ENCODE measurements at regions not wholly inside any gene's neighbourhood (a gene's known extent, or its start where the extent isn't known, plus 50 kb on each side); places are given as distances from the start of the nearest gene placed in this dataset.
"Not testable (repeated sequence)": the region's sequence is repeated elsewhere in the genome, so short reads cannot be mapped to it uniquely, and the experiment has no call there.

DNA sequence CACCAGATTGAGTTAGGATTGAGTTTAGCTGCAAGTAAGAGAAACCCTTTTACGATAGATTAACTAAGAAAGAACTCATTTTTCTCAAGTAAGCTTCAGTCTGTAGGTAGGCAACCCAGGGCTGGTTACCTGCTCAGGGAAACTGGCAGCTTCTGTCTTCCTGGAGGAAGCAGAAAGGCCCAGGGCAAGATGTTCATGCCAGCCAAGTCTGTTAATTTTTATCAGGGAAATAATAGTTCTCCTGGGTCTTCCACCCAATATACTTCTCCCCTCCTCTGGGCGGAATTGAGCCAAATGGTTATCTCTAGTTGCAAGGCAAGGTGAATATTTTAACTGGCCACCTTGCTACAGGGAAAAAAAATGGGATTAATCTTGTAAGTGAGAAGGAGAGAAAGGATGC, 98.2 kb downstream of the UTRN start:
- no peaks in the 10 kb centered on the region for H3K27me3 ChIP-seq (ENCODE audit: control insufficient read depth in 4 of 4, insufficient read depth in 4 of 4, low read length in 3 of 4)
- 98% methylated on average over 2 of the region's 2 CpGs for WGBS
- H3K27ac ChIP-seq (ENCODE audit: low read depth in 1 of 2, low read length in 2 of 2) = no peak overlapping the region
- TF ChIP-seq, protein P1, sequence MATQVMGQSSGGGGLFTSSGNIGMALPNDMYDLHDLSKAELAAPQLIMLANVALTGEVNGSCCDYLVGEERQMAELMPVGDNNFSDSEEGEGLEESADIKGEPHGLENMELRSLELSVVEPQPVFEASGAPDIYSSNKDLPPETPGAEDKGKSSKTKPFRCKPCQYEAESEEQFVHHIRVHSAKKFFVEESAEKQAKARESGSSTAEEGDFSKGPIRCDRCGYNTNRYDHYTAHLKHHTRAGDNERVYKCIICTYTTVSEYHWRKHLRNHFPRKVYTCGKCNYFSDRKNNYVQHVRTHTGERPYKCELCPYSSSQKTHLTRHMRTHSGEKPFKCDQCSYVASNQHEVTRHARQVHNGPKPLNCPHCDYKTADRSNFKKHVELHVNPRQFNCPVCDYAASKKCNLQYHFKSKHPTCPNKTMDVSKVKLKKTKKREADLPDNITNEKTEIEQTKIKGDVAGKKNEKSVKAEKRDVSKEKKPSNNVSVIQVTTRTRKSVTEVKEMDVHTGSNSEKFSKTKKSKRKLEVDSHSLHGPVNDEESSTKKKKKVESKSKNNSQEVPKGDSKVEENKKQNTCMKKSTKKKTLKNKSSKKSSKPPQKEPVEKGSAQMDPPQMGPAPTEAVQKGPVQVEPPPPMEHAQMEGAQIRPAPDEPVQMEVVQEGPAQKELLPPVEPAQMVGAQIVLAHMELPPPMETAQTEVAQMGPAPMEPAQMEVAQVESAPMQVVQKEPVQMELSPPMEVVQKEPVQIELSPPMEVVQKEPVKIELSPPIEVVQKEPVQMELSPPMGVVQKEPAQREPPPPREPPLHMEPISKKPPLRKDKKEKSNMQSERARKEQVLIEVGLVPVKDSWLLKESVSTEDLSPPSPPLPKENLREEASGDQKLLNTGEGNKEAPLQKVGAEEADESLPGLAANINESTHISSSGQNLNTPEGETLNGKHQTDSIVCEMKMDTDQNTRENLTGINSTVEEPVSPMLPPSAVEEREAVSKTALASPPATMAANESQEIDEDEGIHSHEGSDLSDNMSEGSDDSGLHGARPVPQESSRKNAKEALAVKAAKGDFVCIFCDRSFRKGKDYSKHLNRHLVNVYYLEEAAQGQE (IDR thresholded peaks at IDR 0.05) = no peak
- no peak for TF ChIP-seq NR2F2 (IDR thresholded peaks at IDR 0.05)
- TF ChIP-seq YY1 (IDR thresholded peaks at IDR 0.05) = no peak
- TF ChIP-seq HNF4A (conservative IDR thresholded peaks at IDR 0.05) = no peak
- TF ChIP-seq FOXA2 (IDR thresholded peaks at IDR 0.05) = no peak
- no peak for TF ChIP-seq GABPA (IDR thresholded peaks at IDR 0.05 in 1 of 2, conservative IDR thresholded peaks at IDR 0.05 in 1 of 2)
- no peak for TF ChIP-seq SP1 (IDR thresholded peaks at IDR 0.05)
- no peak for TF ChIP-seq RAD21 (IDR thresholded peaks at IDR 0.05)
- TF ChIP-seq, protein P2, sequence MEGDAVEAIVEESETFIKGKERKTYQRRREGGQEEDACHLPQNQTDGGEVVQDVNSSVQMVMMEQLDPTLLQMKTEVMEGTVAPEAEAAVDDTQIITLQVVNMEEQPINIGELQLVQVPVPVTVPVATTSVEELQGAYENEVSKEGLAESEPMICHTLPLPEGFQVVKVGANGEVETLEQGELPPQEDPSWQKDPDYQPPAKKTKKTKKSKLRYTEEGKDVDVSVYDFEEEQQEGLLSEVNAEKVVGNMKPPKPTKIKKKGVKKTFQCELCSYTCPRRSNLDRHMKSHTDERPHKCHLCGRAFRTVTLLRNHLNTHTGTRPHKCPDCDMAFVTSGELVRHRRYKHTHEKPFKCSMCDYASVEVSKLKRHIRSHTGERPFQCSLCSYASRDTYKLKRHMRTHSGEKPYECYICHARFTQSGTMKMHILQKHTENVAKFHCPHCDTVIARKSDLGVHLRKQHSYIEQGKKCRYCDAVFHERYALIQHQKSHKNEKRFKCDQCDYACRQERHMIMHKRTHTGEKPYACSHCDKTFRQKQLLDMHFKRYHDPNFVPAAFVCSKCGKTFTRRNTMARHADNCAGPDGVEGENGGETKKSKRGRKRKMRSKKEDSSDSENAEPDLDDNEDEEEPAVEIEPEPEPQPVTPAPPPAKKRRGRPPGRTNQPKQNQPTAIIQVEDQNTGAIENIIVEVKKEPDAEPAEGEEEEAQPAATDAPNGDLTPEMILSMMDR (IDR thresholded peaks at IDR 0.05; ENCODE audit: low read depth, low read length, missing input control) = no peak
- no peak for TF ChIP-seq ZBTB33 (IDR thresholded peaks at IDR 0.05)
- TF ChIP-seq EGR1 (IDR thresholded peaks at IDR 0.05; ENCODE audit: low read depth in 2 of 2) = no peak
- no peak for TF ChIP-seq RXRA (IDR thresholded peaks at IDR 0.05)
- H3K9me3 ChIP-seq (ENCODE audit: control insufficient read depth in 4 of 4, low read length in 3 of 4) = no peaks in the 10 kb centered on the region
- no peaks in the 10 kb centered on the region for H3K4me1 ChIP-seq (ENCODE audit: control insufficient read depth in 4 of 4, insufficient read depth in 4 of 4, low read length in 3 of 4)
- H3K36me3 ChIP-seq (ENCODE audit: control insufficient read depth in 4 of 4, insufficient read depth in 3 of 4, low read depth in 1 of 4, low read length in 3 of 4) = peaks cover 0 to 1% (median 0%) of the 10 kb centered on the region in 4 donors
- DNase-seq (ENCODE audit: low spot score) = no peak
- H3K9ac ChIP-seq (ENCODE audit: low read depth in 1 of 2, low read length in 2 of 2) = no peak overlapping the region
- H3K4me3 ChIP-seq (ENCODE audit: low read depth in 1 of 3, low read length in 3 of 3) = no peak overlapping the region

GRCh38 chr6:144384427-144384826, 99.3 kb downstream of the UTRN start:
- WGBS = 97% methylated on average over 4 of the region's 4 CpGs
- Histone ChIP-seq H3K4me3 (ENCODE audit: low read depth in 1 of 3, low read length in 3 of 3) (no peak overlapping the region), H3K9me3 (ENCODE audit: control insufficient read depth in 4 of 4, low read length in 3 of 4) (no peaks in the 10 kb centered on the region), H3K4me1 (ENCODE audit: control insufficient read depth in 4 of 4, insufficient read depth in 4 of 4, low read length in 3 of 4) (no peaks in the 10 kb centered on the region), H3K27ac (ENCODE audit: low read depth in 1 of 2, low read length in 2 of 2) (no peak overlapping the region), H3K9ac (ENCODE audit: low read depth in 1 of 2, low read length in 2 of 2) (no peak overlapping the region), H3K36me3 (ENCODE audit: control insufficient read depth in 4 of 4, insufficient read depth in 3 of 4, low read depth in 1 of 4, low read length in 3 of 4) (peaks cover 0 to 1% (median 0%) of the 10 kb centered on the region in 4 donors), H3K27me3 (ENCODE audit: control insufficient read depth in 4 of 4, insufficient read depth in 4 of 4, low read length in 3 of 4) (no peaks in the 10 kb centered on the region)
- TF ChIP-seq JUND (IDR thresholded peaks at IDR 0.05) = no peak
- TF ChIP-seq, protein P3, sequence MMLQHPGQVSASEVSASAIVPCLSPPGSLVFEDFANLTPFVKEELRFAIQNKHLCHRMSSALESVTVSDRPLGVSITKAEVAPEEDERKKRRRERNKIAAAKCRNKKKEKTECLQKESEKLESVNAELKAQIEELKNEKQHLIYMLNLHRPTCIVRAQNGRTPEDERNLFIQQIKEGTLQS (IDR thresholded peaks at IDR 0.05) = no peak
- TF ChIP-seq YY1 (IDR thresholded peaks at IDR 0.05) = no peak
- TF ChIP-seq, protein P4, sequence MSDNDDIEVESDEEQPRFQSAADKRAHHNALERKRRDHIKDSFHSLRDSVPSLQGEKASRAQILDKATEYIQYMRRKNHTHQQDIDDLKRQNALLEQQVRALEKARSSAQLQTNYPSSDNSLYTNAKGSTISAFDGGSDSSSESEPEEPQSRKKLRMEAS (IDR thresholded peaks at IDR 0.05) = no peak
- no peak for TF ChIP-seq GABPA (IDR thresholded peaks at IDR 0.05 in 1 of 2, conservative IDR thresholded peaks at IDR 0.05 in 1 of 2)
- no peak for TF ChIP-seq ZBTB33 (IDR thresholded peaks at IDR 0.05)
- no peak for TF ChIP-seq FOXA2 (IDR thresholded peaks at IDR 0.05)
- no peak for TF ChIP-seq RAD21 (IDR thresholded peaks at IDR 0.05)
- TF ChIP-seq HNF4A (conservative IDR thresholded peaks at IDR 0.05) = no peak
- no peak for DNase-seq (ENCODE audit: low spot score)

DNA sequence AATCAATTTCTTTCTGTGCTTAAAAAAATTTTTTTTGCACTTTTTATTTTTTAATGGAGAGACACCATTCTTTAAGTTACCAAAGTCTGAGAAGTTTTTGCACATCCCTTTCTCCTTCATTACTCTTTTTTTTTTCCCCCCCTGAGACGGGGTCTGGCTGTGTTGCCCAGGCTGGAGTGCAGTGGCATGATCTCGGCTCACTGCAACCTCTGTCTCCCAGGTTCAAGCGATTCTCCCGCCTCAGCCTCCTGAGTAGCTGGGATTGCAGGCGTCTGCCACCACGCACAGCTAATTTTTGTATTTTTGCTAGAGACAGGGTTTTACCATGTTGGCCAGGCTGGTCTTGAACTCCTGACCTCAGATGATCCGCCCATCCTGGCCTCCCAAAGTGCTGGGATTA, 104.3 kb downstream of the UTRN start:
- not testable (repeated sequence) for H3K36me3 ChIP-seq (ENCODE audit: control insufficient read depth in 4 of 4, insufficient read depth in 3 of 4, low read depth in 1 of 4, low read length in 3 of 4); H3K9ac ChIP-seq (ENCODE audit: low read depth in 1 of 2, low read length in 2 of 2); H3K9me3 ChIP-seq (ENCODE audit: control insufficient read depth in 4 of 4, low read length in 3 of 4); H3K4me3 ChIP-seq (ENCODE audit: low read depth in 1 of 3, low read length in 3 of 3); H3K27me3 ChIP-seq (ENCODE audit: control insufficient read depth in 4 of 4, insufficient read depth in 4 of 4, low read length in 3 of 4); H3K27ac ChIP-seq (ENCODE audit: low read depth in 1 of 2, low read length in 2 of 2); DNase-seq (ENCODE audit: low spot score); H3K4me1 ChIP-seq (ENCODE audit: control insufficient read depth in 4 of 4, insufficient read depth in 4 of 4, low read length in 3 of 4)
- 96% methylated on average over 7 of the region's 7 CpGs for WGBS

All from liver (tissue), 8 donors.